GM12878 (cell line): ENCODE measurements at regions not wholly inside any gene's neighbourhood (a gene's known extent, or its start where the extent isn't known, plus 50 kb on each side); places are given as distances from the start of the nearest gene placed in this dataset.

Source experiments
- BCL3 ChIP-seq: IDR thresholded peaks from 2 replicates; pipeline ENCODE4 v1.6.1; 2011; ENCODE audit warnings: borderline replicate concordance, low read depth, mild to moderate bottlenecking, moderate library complexity, low read length; ENCODE audit not compliant: insufficient read depth, poor library complexity, severe bottlenecking
- BRCA1 ChIP-seq: IDR thresholded peaks from 2 replicates; pipeline ENCODE4 v1.6.1; 2011; ENCODE audit warnings: low read depth, low read length, improper control_type of control experiment
- E4F1 ChIP-seq: fragments of 450-650 bp; IDR thresholded peaks from 2 replicates; pipeline ENCODE4 v1.6.1; 2018; ENCODE audit warnings: borderline replicate concordance, mild to moderate bottlenecking; ENCODE audit not compliant: partially characterized antibody
- EP300 ChIP-seq, 2 experiments: fragments of 150-350 bp in 1 of 2; IDR thresholded peaks; 2 replicates each; pipeline ENCODE4 v1.6.1; 2011 to 2012; ENCODE audit warnings: low read depth in 2 of 2, low read length in 2 of 2, borderline replicate concordance in 1 of 2, improper control_type of control experiment in 1 of 2, inconsistent platforms in 1 of 2; ENCODE audit not compliant: control insufficient read depth in 1 of 2
- MAX ChIP-seq: IDR thresholded peaks from 2 replicates; pipeline ENCODE4 v1.6.1; 2012; ENCODE audit warnings: low read depth, low read length, improper control_type of control experiment
- TARDBP ChIP-seq: IDR thresholded peaks from 2 replicates; pipeline ENCODE4 v1.6.1; 2016; ENCODE audit warnings: borderline replicate concordance
- USF1 ChIP-seq: IDR thresholded peaks from 2 replicates; pipeline ENCODE4 v1.6.1; 2011; ENCODE audit warnings: borderline replicate concordance, low read depth, mild to moderate bottlenecking, moderate library complexity, mixed read lengths, low read length; ENCODE audit not compliant: insufficient read depth; ENCODE audit errors: extremely low read length
- ZNF687 ChIP-seq: fragments of 450-650 bp; IDR thresholded peaks from 2 replicates; pipeline ENCODE4 v1.6.1; 2017; ENCODE audit warnings: mild to moderate bottlenecking, moderate library complexity

GRCh38 chr5:98314292-98314691, 459.2 kb upstream of the RGMB start (continued):
- no peak for TF ChIP-seq EP300 (IDR thresholded peaks at IDR 0.05; ENCODE audit: borderline replicate concordance in 1 of 2, control insufficient read depth in 1 of 2, low read depth in 2 of 2, low read length in 2 of 2)
- no peak for TF ChIP-seq USF1
- no peak for TF ChIP-seq E4F1
- TF ChIP-seq TARDBP, result no peak
- TF ChIP-seq MAX, result no peak
- TF ChIP-seq ZNF687, result no peak
- TF ChIP-seq BCL3, result no peak
- TF ChIP-seq BRCA1, result no peak
- TF ChIP-seq, all 136 proteins: peak for 0
